K562 (cell line): ENCODE measurements at regions not wholly inside any gene's neighbourhood (a gene's known extent, or its start where the extent isn't known, plus 50 kb on each side); places are given as distances from the start of the nearest gene placed in this dataset.

ENCODE experiments used
- ATAC-seq: fragments of 200-7000 bp; cut with Tn5 transposase; 3 replicates; pipeline ENCODE4 v1.9.1; 2020; ENCODE audit warnings: moderate library complexity
- BruUV-seq: library from RNA; stranded (reverse); fragments of 400-500 nt; replicated peaks from 2 replicates; lab custom pipeline; 2021; lab: Mats Ljungman, UMichigan
- CTCF ChIA-PET: fragments of 300-600 bp; formaldehyde crosslinking; extraction: SDS; loops from one replicate; lab custom pipeline; 2021; ENCODE audit warnings: low intra/inter-chr PET ratio; lab: Yijun Ruan, JAX
- POLR2A ChIA-PET: fragments of 300-600, 350-650 bp; sonication (Branson Sonifier 250); formaldehyde crosslinking; extraction: SDS; loops from one replicate; lab custom pipeline; 2021; ENCODE audit warnings: antibody characterized with exemption, inconsistent platforms; lab: Yijun Ruan, JAX
- DNase-seq, 4 experiments: peaks; one replicate each; pipeline versions ENCODE4 v3.0.0 to v3.0.0-alpha.2; 2011 to 2018; ENCODE audit warnings: low spot score in 3 of 4, mixed read lengths in 3 of 4; ENCODE audit errors: extremely low read depth in 1 of 4
- FAIRE-seq: peaks from 2 replicates; lab custom pipeline; 2011; peaks lifted over from hg19 to GRCh38; lab: Jason Lieb, UNC
- H2AFZ ChIP-seq: 2 replicates; pipeline ENCODE4 v1.6.0; 2011; ENCODE audit warnings: low read depth, low read length, control low read depth, inconsistent platforms
- H3K27ac ChIP-seq: fragments of 200-600 bp; 3 replicates; pipeline ENCODE4 v1.8.0; 2011; ENCODE audit warnings: low read depth, mild to moderate bottlenecking, control low read depth, inconsistent platforms, low read length, moderate library complexity, mixed read lengths; ENCODE audit errors: extremely low read depth
- H3K27me3 ChIP-seq, 2 experiments: fragments of 300-600 bp in 1 of 2; 2 replicates in 1 of 2; 3 replicates in 1 of 2; pipeline versions ENCODE4 v1.6.0 to v1.8.0; 2011; ENCODE audit warnings: inconsistent platforms in 2 of 2, low read length in 2 of 2, mild to moderate bottlenecking in 1 of 2, mixed read lengths in 1 of 2, moderate library complexity in 1 of 2; ENCODE audit not compliant: control insufficient read depth in 2 of 2, insufficient read depth in 2 of 2
- H3K36me3 ChIP-seq: fragments of 300-600 bp; 3 replicates; pipeline ENCODE4 v1.8.0; 2011; ENCODE audit warnings: mild to moderate bottlenecking, low read length, inconsistent platforms; ENCODE audit not compliant: control insufficient read depth, insufficient read depth
- H3K4me1 ChIP-seq, 2 experiments: fragments of 200-600 bp in 1 of 2; replicated peaks in 1 of 2; 2 replicates in 1 of 2; 3 replicates in 1 of 2; pipeline versions ENCODE4 v1.5.1 to v1.8.0; 2011; ENCODE audit warnings: inconsistent platforms in 2 of 2, low read length in 2 of 2, mild to moderate bottlenecking in 1 of 2, mixed read lengths in 1 of 2, moderate library complexity in 1 of 2; ENCODE audit not compliant: control insufficient read depth in 2 of 2, insufficient read depth in 2 of 2
- H3K4me2 ChIP-seq: 2 replicates; pipeline ENCODE4 v1.6.1; 2011; ENCODE audit warnings: low read length, control low read depth, inconsistent platforms, mixed read lengths; ENCODE audit not compliant: insufficient read depth
- H3K4me3 ChIP-seq: fragments of 200-600 bp; sonication (generic), shearing (Covaris generic); 2 replicates; pipeline ENCODE4 v1.5.1; 2016; ENCODE audit warnings: control low read depth, inconsistent platforms
- H3K79me2 ChIP-seq: fragments of 200-600 bp; 3 replicates; pipeline ENCODE4 v1.8.0; 2011; ENCODE audit warnings: low read length, inconsistent platforms; ENCODE audit not compliant: control insufficient read depth, insufficient read depth
- H3K9ac ChIP-seq, 2 experiments: 2 replicates each; pipeline versions ENCODE4 v1.6.0 to v1.6.1; 2011; ENCODE audit warnings: low read depth in 2 of 2, low read length in 2 of 2, control low read depth in 1 of 2, inconsistent platforms in 1 of 2, mild to moderate bottlenecking in 1 of 2, mixed read lengths in 1 of 2; ENCODE audit not compliant: insufficient read depth in 1 of 2
- H3K9me1 ChIP-seq: one replicate; pipeline ENCODE4 v1.6.0; 2011; ENCODE audit warnings: inconsistent platforms, mild to moderate bottlenecking, low read length, moderate library complexity; ENCODE audit not compliant: control insufficient read depth, insufficient read depth
- H3K9me3 ChIP-seq: replicated peaks from 2 replicates; pipeline ENCODE4 v1.5.1; 2011; ENCODE audit warnings: low read depth, low read length, inconsistent platforms; ENCODE audit not compliant: control insufficient read depth, insufficient read depth
- H4K20me1 ChIP-seq: replicated peaks from 2 replicates; pipeline ENCODE4 v1.6.1; 2011; ENCODE audit warnings: low read length, inconsistent platforms, mixed read lengths; ENCODE audit not compliant: control insufficient read depth, insufficient read depth
- FOXM1 ChIP-seq, 2 experiments: fragments of 450-650 bp in 1 of 2; sonication (generic) in 1 of 2; formaldehyde crosslinking in 1 of 2; IDR thresholded peaks; 2 replicates each; pipeline versions ENCODE4 v1.6.1 to v1.9.0; 2017 to 2022; ENCODE audit warnings: low read depth in 2 of 2, mild to moderate bottlenecking in 2 of 2, missing genetic modification reagents in 1 of 2, moderate library complexity in 1 of 2
- SIX5 ChIP-seq, 2 experiments: IDR thresholded peaks; 2 replicates each; pipeline ENCODE4 v1.6.1; 2011; ENCODE audit warnings: low read length in 2 of 2, borderline replicate concordance in 1 of 2, low read depth in 1 of 2, mild to moderate bottlenecking in 1 of 2, moderate library complexity in 1 of 2; ENCODE audit not compliant: insufficient read depth in 1 of 2
- ZNF609 ChIP-seq: sonication (generic); formaldehyde crosslinking; IDR thresholded peaks from 2 replicates; pipeline ENCODE4 v1.8.1; 2023; ENCODE audit warnings: missing genetic modification reagents, mild to moderate bottlenecking, borderline replicate concordance
- WGBS: fragments of 100-300 bp; shearing (Covaris generic); methylation state at CpG from one replicate; pipeline ENCODE4 v1.1.6; 2016; ENCODE audit warnings: low coverage, mixed read lengths; ENCODE audit not compliant: insufficient coverage; ENCODE audit errors: missing lambda C conversion rate; 5-methylcytosine and 5-hydroxymethylcytosine counted together
- in situ Hi-C: fragments of 300-500 bp; cut with MboI; formaldehyde crosslinking; loops from 4 replicates; pipeline ENCODE4 v1.15.0; 2018; ENCODE audit warnings: inconsistent platforms, mixed read lengths
- intact Hi-C: fragments of 100-400 bp; cut with micrococcal nuclease; formaldehyde crosslinking; loops from 2 replicates; pipeline ENCODE4 v1.14.2; 2022

- Histone ChIP-seq H3K27ac (no peak overlapping the region), H3K4me2 (no peak overlapping the region), H3K9me3 (no peaks in the 10 kb centered on the region), H3K9ac (no peak overlapping the region), H2AFZ (no peak overlapping the region), H3K4me1 (no peaks in the 10 kb centered on the region), H3K79me2 (no peaks in the 10 kb centered on the region), H3K4me3 (no peak overlapping the region), H3K27me3 (peaks cover 9 to 28% of the 10 kb centered on the region in 2 experiments; a peak in 4 of 5 replicates), H3K36me3 (no peaks in the 10 kb centered on the region), H4K20me1 (no peaks in the 10 kb centered on the region), H3K9me1 (no peaks in the 10 kb centered on the region)
- ChIA-PET CTCF (no interaction called here), POLR2A (no interaction called here)
- DNase-seq (no peak), ATAC-seq (no peak), FAIRE-seq (no peak)
- in situ Hi-C loops (no loop called here), intact Hi-C loops (no loop called here)
- no peak for TF ChIP-seq FOXM1 (IDR thresholded peaks at IDR 0.05; ENCODE audit: low read depth)
- TF ChIP-seq FOXM1 (CRISPR knock-in tag; IDR thresholded peaks at IDR 0.05; ENCODE audit: low read depth): no peak
- TF ChIP-seq SIX5 (IDR thresholded peaks at IDR 0.05; ENCODE audit: borderline replicate concordance in 1 of 2, insufficient read depth in 1 of 2, low read depth in 1 of 2, low read length in 2 of 2): no peak
- TF ChIP-seq ZNF609 (CRISPR knock-in tag): no peak
- no TSS peak for BruUV-seq
- under 1% methylated on average over 9 of the region's 9 CpGs for WGBS
Measured at GRCh38 chr5:3736926-3737325, 141.3 kb downstream of the IRX1 start.
